GM12872 (cell line): ENCODE measurements at regions not wholly inside any gene's neighbourhood (a gene's known extent, or its start where the extent isn't known, plus 50 kb on each side); places are given as distances from the start of the nearest gene placed in this dataset.

ENCODE experiments used
- CTCF ChIP-seq: IDR thresholded peaks from 3 replicates; pipeline ENCODE4 v1.5.1; 2011; ENCODE audit warnings: low read depth, mild to moderate bottlenecking, low read length, moderate library complexity; ENCODE audit not compliant: insufficient read depth

GRCh38 chr10:53749439-53749838 lies 976.9 kb upstream of the MBL2 start:
- no peak for TF ChIP-seq CTCF

GRCh38 chr10:53748319-53748718 lies 975.7 kb upstream of the MBL2 start:
- TF ChIP-seq CTCF, result no peak

GRCh38 chr10:53744746-53745145 lies 972.2 kb upstream of the MBL2 start:
- TF ChIP-seq CTCF, result no peak

- no peak for TF ChIP-seq CTCF
These were observed 971.6 kb upstream of the MBL2 start for GRCh38 chr10:53744176-53744575.

- TF ChIP-seq CTCF, result no peak
These were observed 964.5 kb upstream of the MBL2 start for GRCh38 chr10:53737132-53737531.

GRCh38 chr10:53726921-53727320 lies 954.3 kb upstream of the MBL2 start:
- no peak for TF ChIP-seq CTCF

GRCh38 chr10:53724581-53724980 lies 952.0 kb upstream of the MBL2 start:
- TF ChIP-seq CTCF, result no peak

GRCh38 chr10:53719658-53720057 lies 947.1 kb upstream of the MBL2 start:
- no peak for TF ChIP-seq CTCF
